ENCODE measurements at regions not wholly inside any gene's neighbourhood (a gene's known extent, or its start where the extent isn't known, plus 50 kb on each side); places are given as distances from the start of the nearest gene placed in this dataset.
"Not testable (repeated sequence)": the region's sequence is repeated elsewhere in the genome, so short reads cannot be mapped to it uniquely, and the experiment has no call there.

DNA sequence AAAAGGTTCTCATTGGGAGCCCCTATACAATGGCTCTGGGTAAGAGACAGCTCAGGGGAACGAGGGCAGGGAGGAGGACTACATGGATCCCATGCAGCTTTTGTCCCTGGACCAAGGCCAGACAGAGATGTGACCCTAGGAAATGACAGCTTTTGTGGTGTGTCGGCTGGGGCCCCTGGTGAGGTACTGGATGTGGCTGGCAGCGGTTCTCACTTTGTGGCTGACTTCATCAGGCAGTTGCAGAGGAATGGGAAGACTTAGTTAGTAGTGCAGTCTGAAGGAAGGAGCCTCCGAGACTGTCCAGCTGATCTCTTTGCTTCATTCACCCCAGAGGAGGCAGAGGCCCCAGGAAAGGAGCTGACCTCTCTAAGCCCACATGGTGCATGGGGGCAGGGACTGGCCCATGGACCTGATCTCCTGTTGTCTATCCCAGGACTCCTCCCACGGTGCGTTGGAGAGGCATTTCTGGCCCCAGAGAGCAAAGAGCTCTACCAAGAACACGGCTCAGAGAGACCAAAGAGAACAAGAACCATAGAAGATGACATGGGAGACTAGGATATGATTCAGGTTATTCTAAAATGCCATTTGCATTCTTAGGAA is 202.9 kb downstream of the RPS24 start:
- TF ChIP-seq CTCF (IDR thresholded peaks at IDR 0.05) = no peak
- ATAC-seq (no peak), DNase-seq (no peak)
- no peaks in the 10 kb centered on the region for H3K36me3 ChIP-seq
- no peak overlapping the region for H3K4me3 ChIP-seq
- intact Hi-C loops (cut with DNase I) = no loop called here
- H3K4me1 ChIP-seq = peaks cover 0 to 8% (median 3%) of the 10 kb centered on the region in 9 donors
- H3K27me3 ChIP-seq = no peaks in the 10 kb centered on the region
- no peak overlapping the region for H3K27ac ChIP-seq
- H3K9me3 ChIP-seq = peaks cover 0 to 7% (median 0%) of the 10 kb centered on the region in 11 donors
- 74 to 83% methylated on average over 7 of the region's 7 CpGs for WGBS, 2 donors

- H3K9me3 ChIP-seq; H3K36me3 ChIP-seq; DNase-seq; H3K4me1 ChIP-seq; H3K27me3 ChIP-seq; H3K27ac ChIP-seq; intact Hi-C loops (cut with DNase I); H3K4me3 ChIP-seq; ATAC-seq: not testable (repeated sequence)
- WGBS, 2 donors = 63 to 73% methylated on average over 5 of the region's 5 CpGs
Observed at GRCh38 chr10:78237951-78238350, 204.3 kb downstream of the RPS24 start.

- 97% methylated on average over 2 of the region's 2 CpGs for WGBS, 2 donors
- no peak for ATAC-seq
- Histone ChIP-seq H3K27ac (no peak overlapping the region), H3K36me3 (no peaks in the 10 kb centered on the region), H3K4me3 (no peak overlapping the region), H3K27me3 (no peaks in the 10 kb centered on the region), H3K9me3 (peaks cover 0 to 11% (median 0%) of the 10 kb centered on the region in 11 donors), H3K4me1 (peaks cover 0 to 28% (median 0%) of the 10 kb centered on the region in 9 donors)
- no peak for TF ChIP-seq CTCF (IDR thresholded peaks at IDR 0.05)
- no peak for DNase-seq
- intact Hi-C loops (cut with DNase I) = no loop called here
Observed at GRCh38 chr10:78247266-78247665, 213.6 kb downstream of the RPS24 start.

DNA sequence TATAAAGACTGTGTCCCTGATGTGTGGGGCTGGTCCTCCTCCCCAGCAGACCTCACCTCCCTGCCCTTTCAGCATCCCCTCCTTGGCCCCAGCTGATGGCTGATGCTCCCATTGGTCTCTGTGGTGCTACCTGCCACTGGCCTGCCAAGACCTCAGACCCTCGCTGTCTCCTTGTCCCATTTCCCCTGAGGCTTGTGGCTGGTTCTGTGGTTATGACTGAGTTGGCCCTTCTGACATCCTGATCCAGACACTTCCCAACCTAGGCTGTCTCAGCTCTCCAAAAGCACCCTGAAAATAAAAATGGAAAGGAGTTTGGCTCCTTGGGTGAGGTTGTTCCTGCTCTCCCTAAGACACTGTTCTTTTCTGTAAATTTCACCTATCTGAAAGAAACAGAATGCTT is 214.2 kb downstream of the RPS24 start:
- no peak overlapping the region for H3K27ac ChIP-seq
- H3K4me3 ChIP-seq = no peak overlapping the region
- no peaks in the 10 kb centered on the region for H3K27me3 ChIP-seq
- intact Hi-C loops (cut with DNase I) = no loop called here
- peaks cover 0 to 28% (median 0%) of the 10 kb centered on the region in 9 donors for H3K4me1 ChIP-seq
- WGBS, 2 donors = 65 to 100% methylated on average over 1 of the region's 1 CpG
- DNase-seq (no peak), ATAC-seq (no peak)
- no peak for TF ChIP-seq CTCF (IDR thresholded peaks at IDR 0.05)
- no peaks in the 10 kb centered on the region for H3K36me3 ChIP-seq
- peaks cover 0 to 11% (median 0%) of the 10 kb centered on the region in 11 donors for H3K9me3 ChIP-seq

DNA sequence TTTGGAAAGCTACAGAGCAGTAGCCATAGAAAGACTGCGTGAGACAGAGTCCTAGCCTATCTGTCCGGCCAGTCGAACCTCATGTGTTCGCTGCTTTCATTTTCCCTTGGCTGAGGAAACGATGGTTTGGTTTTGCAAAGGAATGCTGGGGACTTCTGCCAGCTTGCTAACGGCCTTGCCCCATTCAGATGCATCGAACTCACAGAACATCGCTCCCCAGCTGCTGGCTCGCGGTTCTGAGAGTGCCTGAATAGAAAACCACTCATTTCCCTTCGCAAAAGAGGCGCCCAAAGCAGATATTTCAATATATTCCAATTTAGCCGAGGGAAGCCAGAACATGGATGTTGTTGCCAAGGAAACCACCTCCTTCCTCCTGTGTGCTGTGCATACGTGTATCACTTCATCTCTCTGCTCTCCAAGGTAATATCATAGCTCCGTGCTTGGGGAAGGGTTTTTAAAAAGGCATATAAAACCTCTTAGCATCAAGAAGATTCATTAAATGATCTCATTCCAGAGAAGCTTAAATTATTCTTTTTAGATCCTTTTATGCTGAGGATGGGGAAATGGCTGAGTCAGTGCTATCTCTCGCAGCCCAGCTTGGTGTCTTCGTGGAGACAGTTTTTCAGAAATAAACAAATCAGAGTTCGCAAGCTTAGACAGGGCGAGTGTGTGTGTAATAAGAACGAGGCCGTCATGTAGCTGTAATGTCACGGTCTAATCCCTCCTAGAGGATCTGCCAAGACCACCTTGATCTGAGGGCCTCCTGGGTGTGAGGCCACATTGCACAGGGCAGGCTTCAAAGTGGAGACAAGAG is 215.2 kb downstream of the RPS24 start:
- ATAC-seq = no peak
- H3K27me3 ChIP-seq = no peaks in the 10 kb centered on the region
- no peaks in the 10 kb centered on the region for H3K36me3 ChIP-seq
- peaks cover 0 to 7% (median 0%) of the 10 kb centered on the region in 11 donors for H3K9me3 ChIP-seq
- 66 to 72% methylated on average over 22 of the region's 22 CpGs for WGBS, 2 donors
- no peak for TF ChIP-seq CTCF (IDR thresholded peaks at IDR 0.05)
- intact Hi-C loops (cut with DNase I) = no loop called here
- H3K4me3 ChIP-seq = no peak overlapping the region
- H3K27ac ChIP-seq = no peak overlapping the region
- DNase-seq = no peak
- H3K4me1 ChIP-seq = peaks cover 0 to 28% (median 0%) of the 10 kb centered on the region in 9 donors
